ENCODE measurements at regions not wholly inside any gene's neighbourhood (a gene's known extent, or its start where the extent isn't known, plus 50 kb on each side); places are given as distances from the start of the nearest gene placed in this dataset.

DNA sequence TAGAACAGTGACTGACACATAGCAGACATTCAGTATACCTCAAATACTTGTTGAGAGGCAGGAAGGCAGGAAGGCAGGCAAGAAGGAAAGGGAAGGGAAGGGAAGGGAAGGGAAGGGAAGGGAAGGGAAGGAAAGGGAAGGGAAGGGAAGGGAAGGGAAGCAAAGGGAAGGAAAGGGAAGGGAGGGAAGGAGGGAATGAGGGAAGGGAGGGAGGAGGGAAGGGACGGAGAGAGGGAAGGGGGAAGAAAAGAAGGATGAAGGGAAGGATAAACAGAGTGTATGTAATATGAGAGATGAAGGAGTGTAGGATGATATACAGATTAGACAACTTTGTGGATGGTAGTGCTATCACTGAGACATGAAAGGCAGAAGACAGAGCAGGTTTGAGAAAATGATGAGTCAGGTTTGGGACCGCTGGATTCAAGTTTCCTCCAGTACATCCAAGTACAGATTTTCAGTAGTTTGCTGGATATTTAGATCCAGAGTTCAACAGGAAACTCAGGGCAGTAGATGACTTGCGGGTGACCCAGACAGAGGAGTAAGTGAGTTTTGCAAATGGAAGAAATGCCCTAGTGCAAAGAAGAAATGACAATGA is 85.9 kb downstream of the MAFB start (continued):
- no peak for TF ChIP-seq KDM4A (IDR thresholded peaks at IDR 0.05; ENCODE audit: low read depth, low read length, severe bottlenecking)
